DOHH2 (cell line): ENCODE measurements at regions not wholly inside any gene's neighbourhood (a gene's known extent, or its start where the extent isn't known, plus 50 kb on each side); places are given as distances from the start of the nearest gene placed in this dataset.

Source experiments
- CTCF ChIP-seq: fragments of 200-600 bp; sonication (generic); IDR thresholded peaks from one replicate; pipeline ENCODE4 v1.5.1; 2014; ENCODE audit warnings: antibody characterized with exemption, mild to moderate bottlenecking, low read depth, low read length; ENCODE audit not compliant: poor library complexity, severe bottlenecking
- EZH2phosphoT487 ChIP-seq: fragments of 200-600 bp; sonication (generic); IDR thresholded peaks from 2 replicates; pipeline ENCODE4 v1.6.1; 2017; ENCODE audit warnings: borderline replicate concordance, mild to moderate bottlenecking, antibody characterized with exemption, low read length, moderate library complexity, mixed read lengths

DNA sequence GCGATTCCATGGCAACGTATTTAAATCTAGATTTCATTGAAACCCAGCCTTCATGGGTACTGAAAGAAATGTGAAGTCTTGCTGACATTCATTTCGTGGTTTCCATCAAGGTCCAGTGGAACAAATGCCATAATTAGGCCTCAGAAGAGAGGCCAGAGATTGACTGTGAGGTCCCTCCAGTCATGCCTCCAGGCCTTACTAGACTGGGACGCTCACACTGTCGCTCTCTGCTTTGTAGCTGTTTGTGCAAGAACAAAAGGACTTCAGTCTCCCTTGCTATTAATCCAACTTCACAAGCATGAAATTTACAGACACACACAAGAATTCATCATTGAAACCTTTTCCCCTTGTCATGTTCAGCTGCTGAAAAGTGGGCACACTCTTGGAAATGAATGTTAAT is 180.4 kb upstream of the FOXD3 start:
- no peak for TF ChIP-seq CTCF
- no peak for TF ChIP-seq EZH2phosphoT487
